SK-N-SH (cell line): ENCODE measurements at regions not wholly inside any gene's neighbourhood (a gene's known extent, or its start where the extent isn't known, plus 50 kb on each side); places are given as distances from the start of the nearest gene placed in this dataset.

ENCODE experiments used
- CTCF ChIA-PET: fragments of 300-600, 350-600 bp; formaldehyde crosslinking; extraction: SDS; loops from one replicate; lab custom pipeline; 2021; lab: Yijun Ruan, JAX
- POLR2A ChIA-PET: fragments of 350-600 bp; sonication (Branson Sonifier 250); formaldehyde crosslinking; extraction: SDS; loops from one replicate; lab custom pipeline; 2020; ENCODE audit warnings: antibody characterized with exemption, inconsistent platforms; lab: Yijun Ruan, JAX
- DNase-seq: peaks from one replicate; pipeline ENCODE4 v3.0.0; 2012
- H2AFZ ChIP-seq: fragments of 200-600 bp; sonication (generic); 2 replicates; pipeline ENCODE4 v1.8.1; 2016; ENCODE audit warnings: antibody characterized with exemption, mild to moderate bottlenecking, low read depth
- H3F3A ChIP-seq: fragments of 200-600 bp; sonication (generic); replicated peaks from 2 replicates; pipeline ENCODE3; 2016; ENCODE audit warnings: antibody characterized with exemption, mild to moderate bottlenecking; ENCODE audit not compliant: insufficient read depth
- H3K27ac ChIP-seq, 2 experiments: fragments of 200-500 bp in 1 of 2; fragments of 200-600 bp in 1 of 2; sonication (Bioruptor generic) in 1 of 2; sonication (generic), shearing (Covaris generic) in 1 of 2; 2 replicates each; pipeline versions ENCODE4 v1.5.1 to v1.6.1; 2014 to 2016; ENCODE audit warnings: low read depth in 2 of 2, inconsistent platforms in 1 of 2, low read length in 1 of 2, mild to moderate bottlenecking in 1 of 2, mixed read lengths in 1 of 2
- H3K27me3 ChIP-seq: fragments of 200-600 bp; sonication (generic), shearing (Covaris generic); 2 replicates; pipeline ENCODE4 v1.6.1; 2016; ENCODE audit warnings: mixed run types; ENCODE audit not compliant: insufficient read depth
- H3K36me3 ChIP-seq, 2 experiments: fragments of 200-500 bp in 1 of 2; fragments of 200-600 bp in 1 of 2; sonication (Bioruptor generic) in 1 of 2; sonication (generic) in 1 of 2; replicated peaks in 1 of 2; 2 replicates each; pipeline versions ENCODE3 to v1.5.1; 2014 to 2016; ENCODE audit warnings: low read length in 1 of 2, mild to moderate bottlenecking in 1 of 2; ENCODE audit not compliant: insufficient read depth in 2 of 2, control insufficient read depth in 1 of 2
- H3K4me1 ChIP-seq, 2 experiments: fragments of 200-500 bp in 1 of 2; fragments of 200-600 bp in 1 of 2; sonication (Bioruptor generic) in 1 of 2; sonication (generic), shearing (Covaris generic) in 1 of 2; 2 replicates each; pipeline versions ENCODE4 v1.5.1 to v1.6.1; 2014 to 2016; ENCODE audit warnings: low read depth in 1 of 2, low read length in 1 of 2, mixed run types in 1 of 2; ENCODE audit not compliant: insufficient read depth in 2 of 2, control insufficient read depth in 1 of 2
- H3K4me2 ChIP-seq: fragments of 200-600 bp; sonication (generic), shearing (Covaris generic); 2 replicates; pipeline ENCODE4 v1.6.1; 2017; ENCODE audit warnings: mixed run types
- H3K4me3 ChIP-seq, 2 experiments: fragments of 200-500 bp in 1 of 2; fragments of 200-600 bp in 1 of 2; sonication (Bioruptor generic) in 1 of 2; sonication (generic), shearing (Covaris generic) in 1 of 2; 2 replicates each; pipeline versions ENCODE4 v1.5.1 to v1.8.1; 2014 to 2016; ENCODE audit warnings: low read depth in 2 of 2, inconsistent platforms in 1 of 2, low read length in 1 of 2, mild to moderate bottlenecking in 1 of 2, mixed read lengths in 1 of 2, moderate library complexity in 1 of 2
- H3K79me2 ChIP-seq: fragments of 200-600 bp; sonication (generic); 2 replicates; pipeline ENCODE4 v1.8.1; 2017; ENCODE audit warnings: mild to moderate bottlenecking; ENCODE audit not compliant: insufficient read depth
- H3K9ac ChIP-seq: fragments of 200-600 bp; sonication (generic); 2 replicates; pipeline ENCODE4 v1.6.1; 2017; ENCODE audit warnings: mixed run types
- H3K9me2 ChIP-seq: fragments of 200-600 bp; sonication (generic); 2 replicates; pipeline ENCODE4 v1.6.1; 2017; ENCODE audit warnings: mixed run types
- H3K9me3 ChIP-seq: fragments of 200-600 bp; sonication (generic); 2 replicates; pipeline ENCODE4 v1.6.1; 2017; ENCODE audit warnings: mixed run types, mild to moderate bottlenecking, moderate library complexity
- H4K20me1 ChIP-seq: fragments of 200-600 bp; sonication (generic); 2 replicates; pipeline ENCODE4 v1.6.1; 2017; ENCODE audit warnings: mild to moderate bottlenecking, mixed run types; ENCODE audit not compliant: insufficient read depth
- ELF1 ChIP-seq: IDR thresholded peaks from 2 replicates; pipeline ENCODE4 v1.4.0; 2012
- EP300 ChIP-seq, 2 experiments: IDR thresholded peaks; 2 replicates each; pipeline versions ENCODE4 v1.4.0 to v1.6.1; 2012; ENCODE audit warnings: borderline replicate concordance in 1 of 2, low read depth in 1 of 2, low read length in 1 of 2
- GABPA ChIP-seq: IDR thresholded peaks from 2 replicates; pipeline ENCODE4 v1.4.0; 2012; ENCODE audit warnings: low read depth, mild to moderate bottlenecking
- MEF2A ChIP-seq: IDR thresholded peaks from 2 replicates; pipeline ENCODE4 v1.4.0; 2012; ENCODE audit warnings: low read depth, borderline replicate concordance
- MXI1 ChIP-seq: IDR thresholded peaks from 2 replicates; pipeline ENCODE4 v1.6.1; 2012; ENCODE audit warnings: mild to moderate bottlenecking, low read depth, low read length, improper control_type of control experiment
- NFIC ChIP-seq: IDR thresholded peaks from 2 replicates; pipeline ENCODE4 v1.4.0; 2012; ENCODE audit warnings: borderline replicate concordance
- RCOR1 ChIP-seq: fragments of 150-350 bp; IDR thresholded peaks from 2 replicates; pipeline ENCODE4 v1.6.1; 2017; ENCODE audit warnings: antibody characterized with exemption, low read length
- RXRA ChIP-seq: IDR thresholded peaks from 2 replicates; pipeline ENCODE4 v1.4.0; 2012; ENCODE audit warnings: low read depth, mild to moderate bottlenecking, borderline replicate concordance
- SMC3 ChIP-seq: IDR thresholded peaks from 2 replicates; pipeline ENCODE4 v1.6.1; 2012; ENCODE audit warnings: low read depth, low read length, improper control_type of control experiment
- TCF12 ChIP-seq: IDR thresholded peaks from 2 replicates; pipeline ENCODE4 v1.4.0; 2012
- WGBS: methylation state at CpG from one replicate; pipeline ENCODE4 v1.1.6; 2017; ENCODE audit warnings: low lambda C conversion rate; 5-methylcytosine and 5-hydroxymethylcytosine counted together
- TF ChIP-seq, protein P1 (sequence below): fragments of 150-350 bp; IDR thresholded peaks from 2 replicates; pipeline ENCODE4 v1.6.1; 2017; ENCODE audit warnings: antibody characterized with exemption, low read length, low read depth, borderline replicate concordance
- TF ChIP-seq, protein P2 (sequence below): fragments of 150-350 bp; IDR thresholded peaks from 2 replicates; pipeline ENCODE4 v1.6.1; 2016; ENCODE audit warnings: mild to moderate bottlenecking, low read depth, low read length
- TF ChIP-seq, protein P3 (sequence below): IDR thresholded peaks from 2 replicates; pipeline ENCODE4 v1.6.1; 2012; ENCODE audit warnings: mild to moderate bottlenecking, low read depth, low read length, moderate library complexity
- TF ChIP-seq, protein P4 (sequence below): fragments of 200-600 bp; sonication (generic); IDR thresholded peaks from 2 replicates; pipeline ENCODE4 v1.6.1; 2017; ENCODE audit warnings: antibody characterized with exemption, mild to moderate bottlenecking, moderate library complexity

DNA sequence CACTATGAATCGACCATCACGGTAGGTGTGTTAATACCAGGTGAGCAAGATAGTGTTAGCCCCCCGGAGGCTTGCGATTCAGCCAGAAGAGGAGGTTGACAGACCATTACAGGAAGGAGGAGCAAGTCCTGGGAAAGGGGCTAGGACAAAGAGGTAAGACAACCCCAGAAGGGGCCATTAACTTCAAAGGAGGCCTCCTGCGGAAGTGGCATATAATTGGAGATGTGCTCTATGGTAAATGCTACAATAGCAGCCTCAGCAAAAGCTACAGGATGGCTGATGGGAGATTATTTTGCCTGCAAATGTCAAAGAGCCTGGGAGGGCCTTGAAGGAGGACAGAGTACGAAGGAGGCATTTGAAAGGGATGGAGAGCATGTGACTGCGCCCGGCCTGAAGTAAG lies 108.6 kb upstream of the CITED2 start:
- Histone ChIP-seq H3K4me3 (no peak overlapping the region), H3K4me1 (no peaks in the 10 kb centered on the region), H3K36me3 (no peaks in the 10 kb centered on the region), H4K20me1 (no peaks in the 10 kb centered on the region), H3K9me3 (no peaks in the 10 kb centered on the region), H3K79me2 (no peaks in the 10 kb centered on the region), H3K4me2 (no peak overlapping the region), H3K9ac (no peak overlapping the region), H3K27ac (no peak overlapping the region), H3K9me2 (no peaks in the 10 kb centered on the region), H2AFZ (no peak overlapping the region), H3K27me3 (no peaks in the 10 kb centered on the region), H3F3A (no peaks in the 10 kb centered on the region)
- WGBS = 91% methylated on average over 8 of the region's 8 CpGs
- CTCF ChIA-PET = no interaction called here
- POLR2A ChIA-PET = no interaction called here
- TF ChIP-seq RXRA (no peak), EP300 (IDR thresholded peaks at IDR 0.05; ENCODE audit: borderline replicate concordance in 1 of 2, low read depth in 1 of 2, low read length in 1 of 2) (no peak), SMC3 (no peak), RCOR1 (no peak), MXI1 (no peak), TCF12 (no peak)
- TF ChIP-seq, protein P1, sequence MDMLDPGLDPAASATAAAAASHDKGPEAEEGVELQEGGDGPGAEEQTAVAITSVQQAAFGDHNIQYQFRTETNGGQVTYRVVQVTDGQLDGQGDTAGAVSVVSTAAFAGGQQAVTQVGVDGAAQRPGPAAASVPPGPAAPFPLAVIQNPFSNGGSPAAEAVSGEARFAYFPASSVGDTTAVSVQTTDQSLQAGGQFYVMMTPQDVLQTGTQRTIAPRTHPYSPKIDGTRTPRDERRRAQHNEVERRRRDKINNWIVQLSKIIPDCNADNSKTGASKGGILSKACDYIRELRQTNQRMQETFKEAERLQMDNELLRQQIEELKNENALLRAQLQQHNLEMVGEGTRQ = no peak
- no peak for DNase-seq

DNA sequence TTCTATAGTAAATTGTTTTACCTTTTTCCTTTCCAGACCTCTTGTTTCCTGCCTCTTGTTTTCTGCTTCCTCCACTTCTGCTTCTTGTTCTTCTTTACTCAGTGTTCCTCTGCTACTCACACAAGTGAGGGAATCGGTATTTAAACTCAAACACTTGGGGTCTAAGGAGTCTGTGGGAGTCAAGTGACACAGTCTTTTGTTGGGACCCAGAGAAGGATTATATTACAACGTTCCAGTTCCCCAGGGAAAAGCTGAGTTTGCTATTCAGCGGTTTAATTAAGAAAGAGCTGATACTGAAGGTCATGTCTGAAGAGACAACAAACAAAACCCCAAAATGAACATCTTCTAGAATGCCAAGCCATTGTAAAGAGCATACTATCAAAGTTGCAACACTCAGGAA lies 107.8 kb upstream of the CITED2 start:
- 23% methylated on average over 3 of the region's 3 CpGs for WGBS
- Histone ChIP-seq H3K9me3 (no peaks in the 10 kb centered on the region), H3K27ac (no peak overlapping the region), H3K4me1 (no peaks in the 10 kb centered on the region), H3K36me3 (no peaks in the 10 kb centered on the region), H3K27me3 (no peaks in the 10 kb centered on the region), H3K9me2 (no peaks in the 10 kb centered on the region), H4K20me1 (no peaks in the 10 kb centered on the region), H2AFZ (peak overlapping the region; percentile 79), H3K9ac (no peak overlapping the region), H3K79me2 (no peaks in the 10 kb centered on the region), H3K4me3 (no peak overlapping the region), H3F3A (no peaks in the 10 kb centered on the region), H3K4me2 (no peak overlapping the region)
- TF ChIP-seq GABPA = no peak
- TF ChIP-seq ELF1 = no peak
- no peak for TF ChIP-seq RXRA
- TF ChIP-seq NFIC = no peak
- TF ChIP-seq, protein P2, sequence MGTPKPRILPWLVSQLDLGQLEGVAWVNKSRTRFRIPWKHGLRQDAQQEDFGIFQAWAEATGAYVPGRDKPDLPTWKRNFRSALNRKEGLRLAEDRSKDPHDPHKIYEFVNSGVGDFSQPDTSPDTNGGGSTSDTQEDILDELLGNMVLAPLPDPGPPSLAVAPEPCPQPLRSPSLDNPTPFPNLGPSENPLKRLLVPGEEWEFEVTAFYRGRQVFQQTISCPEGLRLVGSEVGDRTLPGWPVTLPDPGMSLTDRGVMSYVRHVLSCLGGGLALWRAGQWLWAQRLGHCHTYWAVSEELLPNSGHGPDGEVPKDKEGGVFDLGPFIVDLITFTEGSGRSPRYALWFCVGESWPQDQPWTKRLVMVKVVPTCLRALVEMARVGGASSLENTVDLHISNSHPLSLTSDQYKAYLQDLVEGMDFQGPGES = no peak
- no peak for TF ChIP-seq TCF12
- TF ChIP-seq, protein P3, sequence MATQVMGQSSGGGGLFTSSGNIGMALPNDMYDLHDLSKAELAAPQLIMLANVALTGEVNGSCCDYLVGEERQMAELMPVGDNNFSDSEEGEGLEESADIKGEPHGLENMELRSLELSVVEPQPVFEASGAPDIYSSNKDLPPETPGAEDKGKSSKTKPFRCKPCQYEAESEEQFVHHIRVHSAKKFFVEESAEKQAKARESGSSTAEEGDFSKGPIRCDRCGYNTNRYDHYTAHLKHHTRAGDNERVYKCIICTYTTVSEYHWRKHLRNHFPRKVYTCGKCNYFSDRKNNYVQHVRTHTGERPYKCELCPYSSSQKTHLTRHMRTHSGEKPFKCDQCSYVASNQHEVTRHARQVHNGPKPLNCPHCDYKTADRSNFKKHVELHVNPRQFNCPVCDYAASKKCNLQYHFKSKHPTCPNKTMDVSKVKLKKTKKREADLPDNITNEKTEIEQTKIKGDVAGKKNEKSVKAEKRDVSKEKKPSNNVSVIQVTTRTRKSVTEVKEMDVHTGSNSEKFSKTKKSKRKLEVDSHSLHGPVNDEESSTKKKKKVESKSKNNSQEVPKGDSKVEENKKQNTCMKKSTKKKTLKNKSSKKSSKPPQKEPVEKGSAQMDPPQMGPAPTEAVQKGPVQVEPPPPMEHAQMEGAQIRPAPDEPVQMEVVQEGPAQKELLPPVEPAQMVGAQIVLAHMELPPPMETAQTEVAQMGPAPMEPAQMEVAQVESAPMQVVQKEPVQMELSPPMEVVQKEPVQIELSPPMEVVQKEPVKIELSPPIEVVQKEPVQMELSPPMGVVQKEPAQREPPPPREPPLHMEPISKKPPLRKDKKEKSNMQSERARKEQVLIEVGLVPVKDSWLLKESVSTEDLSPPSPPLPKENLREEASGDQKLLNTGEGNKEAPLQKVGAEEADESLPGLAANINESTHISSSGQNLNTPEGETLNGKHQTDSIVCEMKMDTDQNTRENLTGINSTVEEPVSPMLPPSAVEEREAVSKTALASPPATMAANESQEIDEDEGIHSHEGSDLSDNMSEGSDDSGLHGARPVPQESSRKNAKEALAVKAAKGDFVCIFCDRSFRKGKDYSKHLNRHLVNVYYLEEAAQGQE = no peak
- TF ChIP-seq MEF2A = no peak
- TF ChIP-seq, protein P4, sequence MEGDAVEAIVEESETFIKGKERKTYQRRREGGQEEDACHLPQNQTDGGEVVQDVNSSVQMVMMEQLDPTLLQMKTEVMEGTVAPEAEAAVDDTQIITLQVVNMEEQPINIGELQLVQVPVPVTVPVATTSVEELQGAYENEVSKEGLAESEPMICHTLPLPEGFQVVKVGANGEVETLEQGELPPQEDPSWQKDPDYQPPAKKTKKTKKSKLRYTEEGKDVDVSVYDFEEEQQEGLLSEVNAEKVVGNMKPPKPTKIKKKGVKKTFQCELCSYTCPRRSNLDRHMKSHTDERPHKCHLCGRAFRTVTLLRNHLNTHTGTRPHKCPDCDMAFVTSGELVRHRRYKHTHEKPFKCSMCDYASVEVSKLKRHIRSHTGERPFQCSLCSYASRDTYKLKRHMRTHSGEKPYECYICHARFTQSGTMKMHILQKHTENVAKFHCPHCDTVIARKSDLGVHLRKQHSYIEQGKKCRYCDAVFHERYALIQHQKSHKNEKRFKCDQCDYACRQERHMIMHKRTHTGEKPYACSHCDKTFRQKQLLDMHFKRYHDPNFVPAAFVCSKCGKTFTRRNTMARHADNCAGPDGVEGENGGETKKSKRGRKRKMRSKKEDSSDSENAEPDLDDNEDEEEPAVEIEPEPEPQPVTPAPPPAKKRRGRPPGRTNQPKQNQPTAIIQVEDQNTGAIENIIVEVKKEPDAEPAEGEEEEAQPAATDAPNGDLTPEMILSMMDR = no peak
- no peak for DNase-seq
- POLR2A ChIA-PET = no interaction called here
- CTCF ChIA-PET = no interaction called here
